ENCODE measurements at regions not wholly inside any gene's neighbourhood (a gene's known extent, or its start where the extent isn't known, plus 50 kb on each side); places are given as distances from the start of the nearest gene placed in this dataset.

DNA sequence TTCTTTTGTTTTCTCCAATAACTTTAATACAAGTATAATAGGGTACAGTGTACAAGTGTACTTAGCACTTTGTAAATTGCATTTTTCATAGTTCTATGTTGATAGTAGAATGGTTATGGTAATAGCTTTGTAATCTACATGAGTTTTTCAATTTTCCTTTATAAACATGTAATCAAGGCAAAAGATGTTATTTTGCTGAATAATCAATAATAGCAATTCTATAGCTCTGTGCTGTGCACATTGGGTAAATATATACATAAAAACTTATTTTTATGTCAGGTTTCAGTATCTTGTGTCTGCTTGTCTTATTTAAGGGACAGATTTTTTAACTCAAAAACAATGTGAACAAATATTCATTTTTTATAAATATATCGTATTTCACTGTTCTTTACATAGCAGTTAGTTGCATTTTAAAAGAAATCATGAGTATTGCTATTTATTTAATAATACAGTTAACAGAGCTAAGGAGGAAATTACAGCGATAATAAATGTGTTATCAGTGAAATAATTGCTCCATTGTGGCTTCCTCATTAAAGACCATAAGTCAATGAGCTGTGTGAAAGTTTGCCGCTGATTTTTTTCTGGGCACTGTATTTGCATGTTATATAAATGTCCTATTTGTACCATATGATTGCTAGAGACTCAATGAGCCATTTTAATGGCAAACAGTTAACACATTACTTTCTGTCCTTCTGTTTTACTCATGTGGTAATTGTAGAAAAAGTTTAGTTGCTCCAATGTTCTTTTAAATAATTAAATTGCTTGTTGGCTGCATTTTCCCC, 214.6 kb upstream of the STAC start:
- TF ChIP-seq, protein P1, sequence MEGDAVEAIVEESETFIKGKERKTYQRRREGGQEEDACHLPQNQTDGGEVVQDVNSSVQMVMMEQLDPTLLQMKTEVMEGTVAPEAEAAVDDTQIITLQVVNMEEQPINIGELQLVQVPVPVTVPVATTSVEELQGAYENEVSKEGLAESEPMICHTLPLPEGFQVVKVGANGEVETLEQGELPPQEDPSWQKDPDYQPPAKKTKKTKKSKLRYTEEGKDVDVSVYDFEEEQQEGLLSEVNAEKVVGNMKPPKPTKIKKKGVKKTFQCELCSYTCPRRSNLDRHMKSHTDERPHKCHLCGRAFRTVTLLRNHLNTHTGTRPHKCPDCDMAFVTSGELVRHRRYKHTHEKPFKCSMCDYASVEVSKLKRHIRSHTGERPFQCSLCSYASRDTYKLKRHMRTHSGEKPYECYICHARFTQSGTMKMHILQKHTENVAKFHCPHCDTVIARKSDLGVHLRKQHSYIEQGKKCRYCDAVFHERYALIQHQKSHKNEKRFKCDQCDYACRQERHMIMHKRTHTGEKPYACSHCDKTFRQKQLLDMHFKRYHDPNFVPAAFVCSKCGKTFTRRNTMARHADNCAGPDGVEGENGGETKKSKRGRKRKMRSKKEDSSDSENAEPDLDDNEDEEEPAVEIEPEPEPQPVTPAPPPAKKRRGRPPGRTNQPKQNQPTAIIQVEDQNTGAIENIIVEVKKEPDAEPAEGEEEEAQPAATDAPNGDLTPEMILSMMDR (IDR thresholded peaks at IDR 0.05), result no peak
- no peaks in the 10 kb centered on the region for H3K36me3 Mint-ChIP-seq (ENCODE audit: low read depth)
- peaks cover 3% of the 10 kb centered on the region for H3K27me3 Mint-ChIP-seq (ENCODE audit: low read depth, poor library complexity)
- DNase-seq, result no peak
- H3K4me1 Mint-ChIP-seq, result no peaks in the 10 kb centered on the region
- H3K27ac Mint-ChIP-seq, result no peak overlapping the region
- H3K9me3 Mint-ChIP-seq, result no peaks in the 10 kb centered on the region
- H3K4me3 Mint-ChIP-seq, result no peak overlapping the region

DNA sequence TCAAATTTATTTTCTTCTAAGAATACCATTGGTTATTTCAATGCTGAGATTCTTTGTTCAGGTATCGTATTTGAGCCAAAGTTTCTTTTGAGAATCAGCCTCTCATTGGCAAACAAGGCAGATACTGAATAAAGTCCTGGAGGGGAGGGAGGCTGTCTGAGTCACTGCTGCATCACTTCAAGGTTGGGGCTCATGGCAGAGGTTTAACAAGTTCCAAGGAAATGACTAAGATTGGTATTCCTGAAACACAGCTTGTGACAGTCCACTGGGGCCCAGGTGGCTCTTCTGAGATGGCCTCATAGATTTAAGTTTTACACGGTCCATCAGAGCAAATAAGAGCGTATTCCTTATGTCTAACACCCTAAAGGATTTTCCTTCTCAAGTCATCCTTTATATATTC, 213.8 kb upstream of the STAC start:
- no peak for DNase-seq
- H3K27me3 Mint-ChIP-seq (ENCODE audit: low read depth, poor library complexity), result peaks cover 3% of the 10 kb centered on the region
- no peak overlapping the region for H3K4me3 Mint-ChIP-seq
- H3K36me3 Mint-ChIP-seq (ENCODE audit: low read depth), result no peaks in the 10 kb centered on the region
- no peak overlapping the region for H3K27ac Mint-ChIP-seq
- H3K9me3 Mint-ChIP-seq, result no peaks in the 10 kb centered on the region
- H3K4me1 Mint-ChIP-seq, result no peaks in the 10 kb centered on the region
- TF ChIP-seq, protein P1 (IDR thresholded peaks at IDR 0.05), result no peak

DNA sequence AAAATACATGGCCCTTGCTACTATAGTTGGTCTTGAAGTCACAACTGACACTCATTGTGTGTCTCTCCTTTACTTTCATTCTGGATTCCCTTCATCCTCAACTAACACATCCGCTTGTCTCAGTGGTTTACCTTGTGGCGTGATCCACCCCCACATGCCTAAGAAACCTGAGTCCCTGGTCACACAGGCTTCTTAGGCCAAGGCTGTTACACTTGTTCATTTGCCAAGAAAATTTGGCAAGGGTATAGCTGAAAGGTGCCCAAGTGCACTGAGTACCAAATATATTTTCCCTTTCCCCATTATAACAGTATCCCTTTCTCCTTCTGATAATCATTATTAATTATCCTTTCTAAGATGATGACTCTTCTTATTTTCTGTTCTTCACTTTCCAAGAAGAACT, 207.6 kb upstream of the STAC start:
- TF ChIP-seq, protein P1 (IDR thresholded peaks at IDR 0.05), result no peak
- no peak overlapping the region for H3K4me3 Mint-ChIP-seq
- peaks cover 3% of the 10 kb centered on the region for H3K27me3 Mint-ChIP-seq (ENCODE audit: low read depth, poor library complexity)
- peaks cover 17% of the 10 kb centered on the region for H3K4me1 Mint-ChIP-seq
- no peaks in the 10 kb centered on the region for H3K9me3 Mint-ChIP-seq
- H3K36me3 Mint-ChIP-seq (ENCODE audit: low read depth), result no peaks in the 10 kb centered on the region
- no peak for DNase-seq
- H3K27ac Mint-ChIP-seq, result no peak overlapping the region

DNA sequence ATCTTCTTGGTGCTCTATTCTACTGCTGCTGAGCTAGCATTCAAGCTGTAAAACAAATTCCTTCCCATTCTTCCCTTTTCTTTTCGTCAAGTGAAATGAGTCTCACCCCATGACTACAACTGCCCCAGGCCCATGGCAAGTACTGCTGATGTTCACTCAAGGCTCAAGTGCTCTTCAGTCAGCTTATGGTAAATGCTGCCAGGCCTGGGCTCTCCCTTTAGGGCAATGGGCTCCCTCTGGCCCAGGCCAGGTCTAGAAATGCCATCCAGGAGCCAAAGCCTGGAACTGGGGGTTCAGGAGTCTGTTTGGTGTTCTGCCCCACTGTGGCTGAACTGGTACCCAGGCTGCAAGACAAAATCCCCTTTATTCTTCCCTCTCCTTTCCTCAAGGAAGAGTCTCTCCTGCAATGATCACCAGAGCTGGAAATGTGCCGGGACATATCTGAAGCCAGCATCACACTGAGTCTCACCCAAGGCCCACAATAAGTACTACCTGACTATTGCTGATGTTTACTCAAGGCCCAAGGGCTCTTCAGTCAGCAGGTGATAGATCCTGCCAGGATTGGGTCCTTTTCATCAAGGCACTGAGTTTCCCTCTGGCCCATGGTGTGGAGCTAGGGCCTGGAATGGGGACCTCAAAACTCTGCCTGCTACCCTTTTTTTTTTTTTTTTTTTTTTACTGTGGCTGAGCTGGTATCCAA, 205.0 kb upstream of the STAC start:
- TF ChIP-seq, protein P1 (IDR thresholded peaks at IDR 0.05), result no peak
- no peak overlapping the region for H3K27ac Mint-ChIP-seq
- peaks cover 3% of the 10 kb centered on the region for H3K27me3 Mint-ChIP-seq (ENCODE audit: low read depth, poor library complexity)

DNA sequence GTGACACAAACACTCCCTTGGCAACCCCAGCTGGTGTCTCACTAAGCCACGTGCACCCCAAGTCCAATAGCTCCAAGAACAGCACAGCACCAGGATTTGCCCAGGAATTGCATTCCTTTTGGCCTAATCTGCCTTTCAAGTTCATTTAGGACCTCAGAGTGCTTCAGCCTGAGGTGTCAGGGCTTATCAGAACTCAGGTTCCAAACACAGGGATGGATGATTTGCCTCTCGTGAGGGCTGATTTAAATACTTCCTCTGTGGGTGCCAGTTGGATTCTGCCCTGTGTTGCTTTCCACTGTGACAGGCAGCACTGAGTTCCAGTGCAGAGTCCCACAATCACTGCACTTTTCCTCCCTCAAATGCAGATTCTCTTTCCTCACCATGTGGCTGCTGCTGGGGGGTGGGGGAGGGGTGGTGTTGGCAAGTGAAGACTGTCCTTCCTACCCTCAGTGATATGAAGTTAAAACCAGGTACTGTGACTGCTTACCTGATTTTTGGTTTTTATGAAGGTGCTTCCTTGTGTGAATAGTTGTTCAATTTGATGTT, 204.3 kb upstream of the STAC start:
- no peak for DNase-seq
- Mint-ChIP-seq H3K9me3 (no peaks in the 10 kb centered on the region), H3K27me3 (ENCODE audit: low read depth, poor library complexity) (peaks cover 3% of the 10 kb centered on the region), H3K4me1 (peaks cover 22% of the 10 kb centered on the region), H3K36me3 (ENCODE audit: low read depth) (no peaks in the 10 kb centered on the region), H3K4me3 (no peak overlapping the region), H3K27ac (no peak overlapping the region)
- TF ChIP-seq, protein P1 (IDR thresholded peaks at IDR 0.05), result no peak

More for the DNA sequence above, 205.0 kb upstream of the STAC start:
- H3K36me3 Mint-ChIP-seq (ENCODE audit: low read depth), result no peaks in the 10 kb centered on the region
- no peaks in the 10 kb centered on the region for H3K9me3 Mint-ChIP-seq
- H3K4me3 Mint-ChIP-seq, result no peak overlapping the region
- H3K4me1 Mint-ChIP-seq, result peaks cover 22% of the 10 kb centered on the region
- DNase-seq, result no peak
